ENCODE measurements at regions not wholly inside any gene's neighbourhood (a gene's known extent, or its start where the extent isn't known, plus 50 kb on each side); places are given as distances from the start of the nearest gene placed in this dataset.

DNA sequence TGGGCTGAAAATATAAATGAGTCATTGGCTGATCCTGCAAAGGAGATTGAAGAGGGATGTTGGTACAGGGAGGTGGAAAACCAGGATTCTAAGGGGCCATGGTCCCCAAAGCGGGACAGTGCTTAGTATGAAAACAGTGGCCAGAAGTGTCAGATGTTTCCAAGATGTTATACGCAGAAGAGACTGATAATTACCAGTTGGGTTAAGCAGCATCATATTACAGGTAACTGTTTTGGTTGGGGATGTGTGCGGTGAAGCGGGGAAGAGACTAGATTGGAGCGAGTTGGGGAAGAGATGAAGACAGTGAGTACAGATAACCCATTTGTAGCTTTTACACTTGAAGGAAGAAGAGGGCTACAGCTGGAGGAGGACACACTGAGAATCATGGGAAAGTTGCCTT, 80.8 kb downstream of the PLEKHG1 start:
- Histone ChIP-seq H2AFZ (no peak overlapping the region), H3K4me2 (no peak overlapping the region), H3K9me2 (ENCODE audit: insufficient read depth) (0 out of 2 replicates have a peak, but pooled peaks cover 2% of the 10 kb centered on the region), H3K27ac (ENCODE audit: low read depth) (no peak overlapping the region), H3K79me2 (replicated peaks; ENCODE audit: insufficient read depth) (no peaks in the 10 kb centered on the region), H3F3A (replicated peaks; ENCODE audit: low read depth) (no peaks in the 10 kb centered on the region), H4K20me1 (replicated peaks; ENCODE audit: insufficient read depth) (no peaks in the 10 kb centered on the region), H3K36me3 (ENCODE audit: insufficient read depth) (no peaks in the 10 kb centered on the region), H3K27me3 (ENCODE audit: insufficient read depth) (no peaks in the 10 kb centered on the region), H3K4me1 (ENCODE audit: insufficient read depth) (no peaks in the 10 kb centered on the region), H3K4me3 (no peak overlapping the region)
- H3K4me3 Mint-ChIP-seq, result no peak overlapping the region
- no peak for DNase-seq (ENCODE audit: low spot score)
- H3K9me3 Mint-ChIP-seq, result no peaks in the 10 kb centered on the region
- TF ChIP-seq, protein P1, sequence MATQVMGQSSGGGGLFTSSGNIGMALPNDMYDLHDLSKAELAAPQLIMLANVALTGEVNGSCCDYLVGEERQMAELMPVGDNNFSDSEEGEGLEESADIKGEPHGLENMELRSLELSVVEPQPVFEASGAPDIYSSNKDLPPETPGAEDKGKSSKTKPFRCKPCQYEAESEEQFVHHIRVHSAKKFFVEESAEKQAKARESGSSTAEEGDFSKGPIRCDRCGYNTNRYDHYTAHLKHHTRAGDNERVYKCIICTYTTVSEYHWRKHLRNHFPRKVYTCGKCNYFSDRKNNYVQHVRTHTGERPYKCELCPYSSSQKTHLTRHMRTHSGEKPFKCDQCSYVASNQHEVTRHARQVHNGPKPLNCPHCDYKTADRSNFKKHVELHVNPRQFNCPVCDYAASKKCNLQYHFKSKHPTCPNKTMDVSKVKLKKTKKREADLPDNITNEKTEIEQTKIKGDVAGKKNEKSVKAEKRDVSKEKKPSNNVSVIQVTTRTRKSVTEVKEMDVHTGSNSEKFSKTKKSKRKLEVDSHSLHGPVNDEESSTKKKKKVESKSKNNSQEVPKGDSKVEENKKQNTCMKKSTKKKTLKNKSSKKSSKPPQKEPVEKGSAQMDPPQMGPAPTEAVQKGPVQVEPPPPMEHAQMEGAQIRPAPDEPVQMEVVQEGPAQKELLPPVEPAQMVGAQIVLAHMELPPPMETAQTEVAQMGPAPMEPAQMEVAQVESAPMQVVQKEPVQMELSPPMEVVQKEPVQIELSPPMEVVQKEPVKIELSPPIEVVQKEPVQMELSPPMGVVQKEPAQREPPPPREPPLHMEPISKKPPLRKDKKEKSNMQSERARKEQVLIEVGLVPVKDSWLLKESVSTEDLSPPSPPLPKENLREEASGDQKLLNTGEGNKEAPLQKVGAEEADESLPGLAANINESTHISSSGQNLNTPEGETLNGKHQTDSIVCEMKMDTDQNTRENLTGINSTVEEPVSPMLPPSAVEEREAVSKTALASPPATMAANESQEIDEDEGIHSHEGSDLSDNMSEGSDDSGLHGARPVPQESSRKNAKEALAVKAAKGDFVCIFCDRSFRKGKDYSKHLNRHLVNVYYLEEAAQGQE (IDR thresholded peaks at IDR 0.05; ENCODE audit: unreplicated experiment), result no peak
- TF ChIP-seq CREB1 (CRISPR knock-in tag; IDR thresholded peaks at IDR 0.05; ENCODE audit: low read depth) (no peak), POLR2AphosphoS5 (IDR thresholded peaks at IDR 0.05; ENCODE audit: low read depth) (no peak), STAT1 (IDR thresholded peaks at IDR 0.05; ENCODE audit: unreplicated experiment) (no peak), EZH2phosphoT487 (IDR thresholded peaks at IDR 0.05; ENCODE audit: unreplicated experiment) (no peak), EZH2 (IDR thresholded peaks at IDR 0.05; ENCODE audit: low read depth, unreplicated experiment) (no peak), JUNB (IDR thresholded peaks at IDR 0.05; ENCODE audit: unreplicated experiment) (no peak), NANOG (IDR thresholded peaks at IDR 0.05; ENCODE audit: borderline replicate concordance) (no peak), ZNF114 (CRISPR knock-in tag; IDR thresholded peaks at IDR 0.05) (no peak), ZNF331 (CRISPR knock-in tag; IDR thresholded peaks at IDR 0.05; ENCODE audit: low read depth) (no peak)
- TF ChIP-seq, protein P2, sequence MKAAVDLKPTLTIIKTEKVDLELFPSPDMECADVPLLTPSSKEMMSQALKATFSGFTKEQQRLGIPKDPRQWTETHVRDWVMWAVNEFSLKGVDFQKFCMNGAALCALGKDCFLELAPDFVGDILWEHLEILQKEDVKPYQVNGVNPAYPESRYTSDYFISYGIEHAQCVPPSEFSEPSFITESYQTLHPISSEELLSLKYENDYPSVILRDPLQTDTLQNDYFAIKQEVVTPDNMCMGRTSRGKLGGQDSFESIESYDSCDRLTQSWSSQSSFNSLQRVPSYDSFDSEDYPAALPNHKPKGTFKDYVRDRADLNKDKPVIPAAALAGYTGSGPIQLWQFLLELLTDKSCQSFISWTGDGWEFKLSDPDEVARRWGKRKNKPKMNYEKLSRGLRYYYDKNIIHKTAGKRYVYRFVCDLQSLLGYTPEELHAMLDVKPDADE (IDR thresholded peaks at IDR 0.05), result no peak
- TF ChIP-seq, protein P3, sequence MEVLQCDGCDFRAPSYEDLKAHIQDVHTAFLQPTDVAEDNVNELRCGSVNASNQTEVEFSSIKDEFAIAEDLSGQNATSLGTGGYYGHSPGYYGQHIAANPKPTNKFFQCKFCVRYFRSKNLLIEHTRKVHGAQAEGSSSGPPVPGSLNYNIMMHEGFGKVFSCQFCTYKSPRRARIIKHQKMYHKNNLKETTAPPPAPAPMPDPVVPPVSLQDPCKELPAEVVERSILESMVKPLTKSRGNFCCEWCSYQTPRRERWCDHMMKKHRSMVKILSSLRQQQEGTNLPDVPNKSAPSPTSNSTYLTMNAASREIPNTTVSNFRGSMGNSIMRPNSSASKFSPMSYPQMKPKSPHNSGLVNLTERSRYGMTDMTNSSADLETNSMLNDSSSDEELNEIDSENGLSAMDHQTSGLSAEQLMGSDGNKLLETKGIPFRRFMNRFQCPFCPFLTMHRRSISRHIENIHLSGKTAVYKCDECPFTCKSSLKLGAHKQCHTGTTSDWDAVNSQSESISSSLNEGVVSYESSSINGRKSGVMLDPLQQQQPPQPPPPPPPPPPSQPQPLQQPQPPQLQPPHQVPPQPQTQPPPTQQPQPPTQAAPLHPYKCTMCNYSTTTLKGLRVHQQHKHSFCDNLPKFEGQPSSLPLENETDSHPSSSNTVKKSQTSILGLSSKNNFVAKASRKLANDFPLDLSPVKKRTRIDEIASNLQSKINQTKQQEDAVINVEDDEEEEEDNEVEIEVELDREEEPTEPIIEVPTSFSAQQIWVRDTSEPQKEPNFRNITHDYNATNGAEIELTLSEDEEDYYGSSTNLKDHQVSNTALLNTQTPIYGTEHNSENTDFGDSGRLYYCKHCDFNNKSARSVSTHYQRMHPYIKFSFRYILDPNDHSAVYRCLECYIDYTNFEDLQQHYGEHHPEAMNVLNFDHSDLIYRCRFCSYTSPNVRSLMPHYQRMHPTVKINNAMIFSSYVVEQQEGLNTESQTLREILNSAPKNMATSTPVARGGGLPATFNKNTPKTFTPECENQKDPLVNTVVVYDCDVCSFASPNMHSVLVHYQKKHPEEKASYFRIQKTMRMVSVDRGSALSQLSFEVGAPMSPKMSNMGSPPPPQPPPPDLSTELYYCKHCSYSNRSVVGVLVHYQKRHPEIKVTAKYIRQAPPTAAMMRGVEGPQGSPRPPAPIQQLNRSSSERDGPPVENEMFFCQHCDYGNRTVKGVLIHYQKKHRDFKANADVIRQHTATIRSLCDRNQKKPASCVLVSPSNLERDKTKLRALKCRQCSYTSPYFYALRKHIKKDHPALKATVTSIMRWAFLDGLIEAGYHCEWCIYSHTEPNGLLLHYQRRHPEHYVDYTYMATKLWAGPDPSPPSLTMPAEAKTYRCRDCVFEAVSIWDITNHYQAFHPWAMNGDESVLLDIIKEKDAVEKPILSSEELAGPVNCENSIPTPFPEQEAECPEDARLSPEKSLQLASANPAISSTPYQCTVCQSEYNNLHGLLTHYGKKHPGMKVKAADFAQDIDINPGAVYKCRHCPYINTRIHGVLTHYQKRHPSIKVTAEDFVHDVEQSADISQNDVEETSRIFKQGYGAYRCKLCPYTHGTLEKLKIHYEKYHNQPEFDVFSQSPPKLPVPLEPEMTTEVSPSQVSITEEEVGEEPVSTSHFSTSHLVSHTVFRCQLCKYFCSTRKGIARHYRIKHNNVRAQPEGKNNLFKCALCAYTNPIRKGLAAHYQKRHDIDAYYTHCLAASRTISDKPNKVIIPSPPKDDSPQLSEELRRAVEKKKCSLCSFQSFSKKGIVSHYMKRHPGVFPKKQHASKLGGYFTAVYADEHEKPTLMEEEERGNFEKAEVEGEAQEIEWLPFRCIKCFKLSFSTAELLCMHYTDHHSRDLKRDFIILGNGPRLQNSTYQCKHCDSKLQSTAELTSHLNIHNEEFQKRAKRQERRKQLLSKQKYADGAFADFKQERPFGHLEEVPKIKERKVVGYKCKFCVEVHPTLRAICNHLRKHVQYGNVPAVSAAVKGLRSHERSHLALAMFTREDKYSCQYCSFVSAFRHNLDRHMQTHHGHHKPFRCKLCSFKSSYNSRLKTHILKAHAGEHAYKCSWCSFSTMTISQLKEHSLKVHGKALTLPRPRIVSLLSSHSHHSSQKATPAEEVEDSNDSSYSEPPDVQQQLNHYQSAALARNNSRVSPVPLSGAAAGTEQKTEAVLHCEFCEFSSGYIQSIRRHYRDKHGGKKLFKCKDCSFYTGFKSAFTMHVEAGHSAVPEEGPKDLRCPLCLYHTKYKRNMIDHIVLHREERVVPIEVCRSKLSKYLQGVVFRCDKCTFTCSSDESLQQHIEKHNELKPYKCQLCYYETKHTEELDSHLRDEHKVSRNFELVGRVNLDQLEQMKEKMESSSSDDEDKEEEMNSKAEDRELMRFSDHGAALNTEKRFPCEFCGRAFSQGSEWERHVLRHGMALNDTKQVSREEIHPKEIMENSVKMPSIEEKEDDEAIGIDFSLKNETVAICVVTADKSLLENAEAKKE (CRISPR knock-in tag; IDR thresholded peaks at IDR 0.05), result no peak
- TF ChIP-seq, protein P4, sequence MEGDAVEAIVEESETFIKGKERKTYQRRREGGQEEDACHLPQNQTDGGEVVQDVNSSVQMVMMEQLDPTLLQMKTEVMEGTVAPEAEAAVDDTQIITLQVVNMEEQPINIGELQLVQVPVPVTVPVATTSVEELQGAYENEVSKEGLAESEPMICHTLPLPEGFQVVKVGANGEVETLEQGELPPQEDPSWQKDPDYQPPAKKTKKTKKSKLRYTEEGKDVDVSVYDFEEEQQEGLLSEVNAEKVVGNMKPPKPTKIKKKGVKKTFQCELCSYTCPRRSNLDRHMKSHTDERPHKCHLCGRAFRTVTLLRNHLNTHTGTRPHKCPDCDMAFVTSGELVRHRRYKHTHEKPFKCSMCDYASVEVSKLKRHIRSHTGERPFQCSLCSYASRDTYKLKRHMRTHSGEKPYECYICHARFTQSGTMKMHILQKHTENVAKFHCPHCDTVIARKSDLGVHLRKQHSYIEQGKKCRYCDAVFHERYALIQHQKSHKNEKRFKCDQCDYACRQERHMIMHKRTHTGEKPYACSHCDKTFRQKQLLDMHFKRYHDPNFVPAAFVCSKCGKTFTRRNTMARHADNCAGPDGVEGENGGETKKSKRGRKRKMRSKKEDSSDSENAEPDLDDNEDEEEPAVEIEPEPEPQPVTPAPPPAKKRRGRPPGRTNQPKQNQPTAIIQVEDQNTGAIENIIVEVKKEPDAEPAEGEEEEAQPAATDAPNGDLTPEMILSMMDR (conservative IDR thresholded peaks at IDR 0.05; ENCODE audit: low read depth in 2 of 2), result no peak
- ATAC-seq, result no peak
- no peak overlapping the region for H3K27ac Mint-ChIP-seq
- H3K4me1 Mint-ChIP-seq, result no peaks in the 10 kb centered on the region
- peaks cover 1% of the 10 kb centered on the region for H3K27me3 Mint-ChIP-seq (ENCODE audit: insufficient read depth, low read depth, poor library complexity)
- H3K36me3 Mint-ChIP-seq (ENCODE audit: low read depth), result no peaks in the 10 kb centered on the region
